Esophagus squamous epithelium (tissue), 4 donors: ENCODE measurements at regions not wholly inside any gene's neighbourhood (a gene's known extent, or its start where the extent isn't known, plus 50 kb on each side); places are given as distances from the start of the nearest gene placed in this dataset.

Experiments used
- CTCF ChIP-seq, 6 experiments: fragments of 450-650 bp in 4 of 6; fragments of 200-600 bp in 2 of 6; sonication (generic) in 2 of 6; IDR thresholded peaks; one replicate each; pipeline ENCODE4 v1.5.1; 2016 to 2019; ENCODE audit warnings: antibody characterized with exemption in 6 of 6, mild to moderate bottlenecking in 4 of 6, moderate library complexity in 4 of 6
- POLR2A ChIP-seq, 4 donors: fragments of 450-650 bp; IDR thresholded peaks; one replicate each; pipeline ENCODE4 v1.6.1; 2017; ENCODE audit warnings: antibody characterized with exemption in 4 of 4, mild to moderate bottlenecking in 4 of 4, moderate library complexity in 3 of 4

- no peak for TF ChIP-seq CTCF (IDR thresholded peaks at IDR 0.05)
- no peak for TF ChIP-seq POLR2A (IDR thresholded peaks at IDR 0.05)
Observed at GRCh38 chr10:62636825-62637248, 167.7 kb upstream of the ADO start.
